ENCODE measurements at regions not wholly inside any gene's neighbourhood (a gene's known extent, or its start where the extent isn't known, plus 50 kb on each side); places are given as distances from the start of the nearest gene placed in this dataset.

DNA sequence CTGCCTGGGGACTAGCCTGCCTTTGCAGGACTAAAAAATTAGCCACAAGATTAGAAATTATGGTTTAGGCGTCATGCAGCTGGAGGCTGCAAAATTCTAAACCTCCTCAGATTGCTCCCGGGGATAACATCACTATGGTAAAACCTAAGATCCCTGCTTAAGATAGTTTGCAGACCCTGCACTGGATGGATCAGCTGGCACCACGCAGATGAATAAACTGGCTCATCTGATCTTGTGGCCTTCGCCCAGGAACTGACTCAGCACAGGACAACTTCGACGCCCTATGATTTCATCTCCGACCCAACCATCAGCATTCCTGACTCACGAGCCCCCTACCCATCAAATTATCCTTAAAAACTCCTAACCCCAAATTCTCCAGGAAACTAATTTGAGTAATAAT is 482.4 kb downstream of the SPRY1 start:
- no peak for DNase-seq (ENCODE audit: low spot score)

DNA sequence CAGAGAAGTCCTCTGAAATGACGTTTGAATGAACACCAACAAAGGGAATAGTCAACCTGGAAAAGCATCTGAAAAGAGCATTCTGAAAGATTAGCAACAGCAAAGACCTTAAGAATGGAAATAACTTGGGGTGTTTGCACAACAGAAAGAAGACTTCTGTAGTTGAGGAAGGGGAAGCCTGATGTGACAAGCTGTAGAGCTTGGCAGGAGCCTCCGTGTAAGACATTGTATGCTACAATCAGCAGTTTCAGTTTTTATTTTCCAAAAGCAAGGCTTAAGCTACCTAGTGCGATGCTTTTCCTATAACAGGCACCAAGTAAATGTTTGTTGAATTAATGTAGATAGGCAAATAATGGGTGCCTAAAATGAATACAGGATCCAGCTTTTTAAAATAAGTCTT is 484.0 kb downstream of the SPRY1 start:
- DNase-seq (ENCODE audit: low spot score), result no peak

DNA sequence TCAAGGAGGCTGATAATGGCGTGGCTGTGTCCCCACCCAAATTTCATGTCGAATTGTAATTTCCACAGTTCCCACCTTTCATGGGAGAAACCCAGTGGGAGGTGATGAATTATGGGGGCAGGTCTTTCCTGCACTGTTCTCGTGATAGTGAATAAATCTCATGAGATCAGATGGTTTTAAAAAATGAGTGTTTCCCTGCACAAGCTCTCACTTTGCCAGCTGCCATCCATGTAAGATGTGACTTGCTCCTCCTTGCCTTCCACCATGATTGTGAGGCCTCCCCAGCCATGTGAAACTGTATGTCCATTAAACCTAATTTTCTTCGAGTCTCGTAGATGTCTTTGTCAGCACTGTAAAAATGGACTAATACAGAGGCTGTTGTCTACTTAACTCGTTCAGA is 488.3 kb downstream of the SPRY1 start:
- DNase-seq (ENCODE audit: low spot score), result no peak

DNA sequence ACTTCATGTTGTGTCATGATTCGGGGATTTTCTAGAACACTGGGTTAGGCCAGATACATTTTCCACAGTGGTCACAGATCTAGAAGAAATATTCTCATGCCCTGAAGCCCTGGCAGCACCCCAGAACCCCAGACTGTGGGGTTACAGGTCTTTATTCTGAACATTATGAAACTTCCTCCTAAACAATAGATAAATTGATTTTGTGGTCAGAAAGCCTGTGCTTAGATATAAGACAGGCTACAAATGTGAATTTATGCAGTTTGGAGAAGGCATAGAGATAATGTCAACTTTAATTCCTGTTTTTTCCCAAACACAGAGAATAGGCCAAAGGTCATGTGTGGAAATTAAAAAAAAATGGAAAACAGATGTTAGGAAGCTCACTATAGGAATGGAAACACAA is 492.9 kb downstream of the SPRY1 start:
- no peak for DNase-seq (ENCODE audit: low spot score)

DNA sequence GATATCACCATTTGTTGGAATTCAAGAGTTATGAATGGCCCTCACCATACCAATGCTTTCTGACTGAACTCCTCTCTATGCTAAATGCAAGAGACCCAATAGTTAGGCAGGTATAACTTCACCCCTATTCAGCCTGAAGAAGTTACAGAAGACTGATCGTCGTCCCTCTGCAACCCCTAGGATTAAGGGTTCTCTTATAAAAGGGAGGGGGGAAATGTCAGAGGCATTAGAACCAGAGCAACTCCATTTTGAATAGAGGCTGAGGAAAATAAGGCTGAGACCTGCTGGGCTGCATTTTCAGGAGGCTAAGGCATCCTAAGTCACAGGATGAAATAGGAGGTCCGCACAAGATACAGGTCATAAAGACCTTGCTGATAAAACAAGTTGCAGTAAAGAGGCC is 494.3 kb downstream of the SPRY1 start:
- no peak for DNase-seq (ENCODE audit: low spot score)

DNA sequence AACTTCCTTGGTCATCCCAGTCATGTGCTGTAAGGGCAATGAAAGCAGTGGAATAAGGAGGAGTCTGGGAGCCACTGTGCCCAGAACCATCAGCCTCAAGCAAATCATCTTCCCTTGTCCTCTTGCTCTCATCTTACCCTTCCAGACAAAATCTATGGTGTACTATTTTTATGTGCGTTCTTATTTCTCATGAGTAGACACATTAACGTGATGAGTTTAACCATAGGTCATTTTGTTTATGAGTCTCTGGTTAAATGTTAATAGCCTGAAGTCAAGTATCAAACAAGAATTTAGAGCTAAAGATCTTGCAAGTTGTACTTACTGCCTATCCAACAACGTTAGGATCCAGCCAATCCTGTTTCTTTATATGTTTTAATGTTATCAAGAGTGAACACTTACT is 495.3 kb downstream of the SPRY1 start:
- DNase-seq (ENCODE audit: low spot score), result no peak

DNA sequence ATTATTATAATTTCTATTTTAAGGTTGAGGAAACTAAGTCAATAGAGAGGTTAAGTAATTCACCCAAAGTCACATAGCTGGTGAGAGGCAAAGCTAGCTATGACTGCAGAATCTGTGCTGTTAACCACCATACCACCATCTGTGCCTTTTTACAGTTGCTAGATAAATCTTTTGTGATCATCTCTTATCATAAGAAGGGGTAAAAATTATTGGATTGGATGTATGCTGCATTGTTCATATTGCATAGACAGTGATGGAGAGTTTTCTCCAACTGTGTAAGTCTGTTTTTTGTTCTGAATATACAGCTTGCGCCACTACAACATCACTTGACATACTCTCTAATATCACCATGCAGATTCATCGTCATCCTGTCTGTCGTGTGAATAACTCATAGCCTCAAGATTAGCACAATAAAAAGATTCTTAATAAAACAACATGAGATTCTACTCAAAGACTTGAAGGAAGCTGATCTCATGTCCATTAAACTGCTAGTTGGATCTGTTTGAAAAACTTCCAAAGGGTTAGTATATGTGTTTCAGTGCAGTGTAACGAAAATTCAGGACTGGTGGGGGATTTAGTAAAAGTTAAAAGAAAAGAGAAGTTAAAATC is 495.9 kb downstream of the SPRY1 start:
- DNase-seq (ENCODE audit: low spot score), result no peak

DNA sequence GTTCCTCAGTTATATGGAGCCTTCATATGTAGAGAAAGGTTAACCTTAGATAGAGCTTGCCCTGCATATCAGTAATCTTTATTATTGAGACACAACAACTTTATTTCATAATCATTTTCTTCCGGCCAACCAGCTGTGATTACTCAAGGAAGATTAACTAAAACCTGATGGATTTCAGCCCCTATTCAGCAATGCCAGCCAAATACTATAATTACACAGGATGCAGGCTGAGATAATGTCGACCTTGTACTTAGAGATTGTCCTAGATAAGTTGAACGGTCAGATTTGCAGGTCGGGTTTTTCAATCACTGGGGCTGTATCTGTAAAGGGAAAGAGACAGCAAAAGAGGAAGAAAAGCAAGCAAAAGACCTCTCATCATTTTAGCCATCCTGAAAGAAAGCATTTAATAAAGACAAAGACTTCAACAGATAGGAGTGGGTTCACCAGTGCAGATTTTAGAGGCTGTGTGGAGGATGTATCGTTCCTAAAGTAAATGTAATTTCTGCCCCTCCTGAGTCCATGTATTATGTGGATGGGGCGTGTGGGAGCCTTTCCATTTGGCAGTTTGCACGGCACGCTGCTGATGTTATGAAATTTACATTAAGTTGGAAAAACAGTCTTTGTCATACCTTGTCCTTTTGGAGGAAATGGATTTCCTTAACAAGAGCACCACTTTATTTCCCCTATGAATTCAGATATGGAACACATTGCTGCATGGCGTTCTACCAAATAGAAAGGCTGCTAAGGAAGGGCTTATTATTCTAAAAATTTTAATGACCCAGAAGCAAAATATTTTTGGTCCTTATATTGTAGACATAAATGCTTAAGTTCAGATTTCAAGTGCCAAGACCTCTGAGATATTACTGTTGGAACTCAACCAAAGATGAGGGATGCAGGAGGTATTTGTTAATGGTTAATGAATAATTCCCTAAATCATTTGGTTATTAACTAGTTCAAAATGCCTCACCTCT is 496.7 kb downstream of the SPRY1 start:
- no peak for DNase-seq (ENCODE audit: low spot score)

DNA sequence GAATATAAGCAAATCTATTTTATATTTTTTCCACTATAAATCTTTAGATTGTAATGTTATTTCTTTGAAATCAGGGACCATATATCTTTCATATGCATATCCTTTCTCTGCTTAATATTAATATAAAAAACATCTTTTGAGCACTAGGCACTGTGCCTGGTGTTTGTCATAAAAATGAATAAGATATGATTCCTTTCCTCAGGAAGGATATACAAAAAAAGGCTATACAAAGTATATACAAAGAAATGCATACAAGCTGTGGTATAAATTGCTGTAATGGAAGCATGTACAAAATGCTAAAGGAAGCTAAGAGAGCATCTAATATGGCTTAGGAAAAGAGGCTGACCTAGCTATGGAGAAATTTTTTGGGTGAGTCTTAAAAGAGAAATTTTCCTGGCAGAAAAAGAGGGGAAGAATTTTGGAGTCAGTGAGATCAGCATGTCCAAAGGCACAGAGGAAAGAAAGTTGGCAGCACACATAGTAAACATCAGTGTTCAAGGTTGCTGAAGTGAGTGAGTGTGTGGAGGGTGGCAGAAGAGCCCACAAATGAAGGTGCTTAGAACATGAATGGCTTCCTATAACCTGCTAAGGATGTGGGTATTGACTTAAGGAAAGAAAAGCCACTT is 500.0 kb downstream of the SPRY1 start:
- DNase-seq (ENCODE audit: low spot score), result no peak

DNA sequence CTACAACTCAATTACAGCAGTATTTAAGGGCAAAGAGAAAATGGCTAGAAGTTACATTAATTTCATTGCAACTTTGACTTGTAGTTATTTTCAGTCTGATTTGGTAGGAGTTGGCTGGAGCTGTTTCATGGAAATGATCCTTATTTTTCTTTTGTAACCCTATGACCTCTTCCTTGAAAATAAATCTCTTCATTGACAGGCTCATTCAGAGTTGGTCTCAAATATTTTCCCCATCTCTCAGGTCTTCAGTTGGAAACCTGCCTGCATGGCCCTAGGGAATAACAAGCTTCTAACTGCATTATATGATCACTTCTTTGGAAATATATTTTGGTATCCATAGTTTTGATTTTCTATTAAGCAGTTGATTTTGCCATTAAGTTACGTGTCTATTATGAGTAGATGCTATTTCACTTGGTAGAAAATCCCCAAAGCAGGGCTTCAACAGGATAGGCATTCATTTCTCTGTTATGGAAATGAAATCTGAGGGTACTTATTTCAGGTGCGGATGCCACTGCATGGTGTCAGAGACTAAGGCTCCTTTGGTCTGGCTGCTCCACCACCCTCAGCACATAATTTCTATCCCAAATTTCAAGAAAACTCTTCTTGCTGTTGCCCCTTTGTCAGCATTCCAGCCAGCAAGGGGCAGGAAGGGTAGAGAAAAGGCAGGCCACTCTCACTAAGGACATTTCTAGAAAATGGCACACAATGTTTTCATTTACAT is 502.5 kb downstream of the SPRY1 start:
- DNase-seq (ENCODE audit: low spot score), result no peak

DNA sequence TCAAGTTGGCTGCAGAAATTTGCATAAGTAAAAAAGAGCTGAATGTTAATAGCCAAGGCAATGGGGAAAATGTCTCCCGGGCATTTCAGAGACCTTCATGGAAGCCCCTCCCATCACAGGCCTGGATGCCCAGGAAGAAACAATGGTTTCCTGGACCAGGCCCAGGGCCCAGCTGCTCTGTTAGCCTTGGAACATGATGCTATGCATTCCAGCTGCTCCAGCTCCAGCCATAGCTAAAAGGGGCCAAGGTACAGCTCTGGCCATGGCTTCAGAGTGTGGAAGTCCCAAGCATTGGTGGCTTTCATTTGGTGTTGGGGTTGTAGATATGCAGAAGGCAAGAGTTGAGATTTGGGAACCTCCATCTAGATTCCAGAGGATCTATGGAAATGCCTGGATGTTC is 508.3 kb downstream of the SPRY1 start:
- DNase-seq (ENCODE audit: low spot score), result no peak

DNA sequence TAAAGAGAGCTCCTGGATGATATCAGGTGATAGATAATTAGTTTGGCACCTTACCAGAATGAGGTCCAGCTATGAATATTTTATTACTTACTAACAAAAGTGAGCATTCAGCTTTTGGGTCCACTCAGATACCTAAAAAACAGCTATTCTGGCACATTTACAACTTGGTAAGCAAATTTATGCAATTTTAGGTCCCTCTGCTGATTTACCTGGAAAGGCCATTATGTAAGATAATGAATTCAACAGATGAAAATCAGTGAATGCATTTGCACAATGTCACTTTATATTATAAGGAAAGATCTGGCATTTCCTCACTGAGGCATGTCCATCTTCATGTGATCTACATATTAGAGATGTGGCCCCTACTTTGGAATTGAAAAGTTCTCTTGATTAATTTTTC is 517.0 kb downstream of the SPRY1 start:
- DNase-seq (ENCODE audit: low spot score), result no peak

DNA sequence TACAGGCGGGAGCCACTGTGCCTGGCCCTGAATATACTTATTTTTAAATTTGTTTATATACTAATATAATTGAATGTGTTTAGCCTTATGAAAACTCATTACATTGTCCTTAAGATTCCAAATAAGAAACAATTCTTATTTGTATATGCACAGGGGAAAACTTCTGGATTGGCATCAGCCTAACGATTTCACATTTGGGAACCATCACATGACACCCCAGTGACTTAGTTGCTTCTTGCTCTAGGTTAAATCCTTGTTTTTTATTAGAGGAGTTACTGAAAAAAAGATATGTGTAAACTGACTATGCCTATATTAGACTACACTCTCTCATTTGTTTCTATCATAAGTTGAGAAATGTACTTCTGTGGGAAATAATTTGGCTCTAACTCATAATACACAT is 520.2 kb downstream of the SPRY1 start:
- no peak for DNase-seq (ENCODE audit: low spot score)

DNA sequence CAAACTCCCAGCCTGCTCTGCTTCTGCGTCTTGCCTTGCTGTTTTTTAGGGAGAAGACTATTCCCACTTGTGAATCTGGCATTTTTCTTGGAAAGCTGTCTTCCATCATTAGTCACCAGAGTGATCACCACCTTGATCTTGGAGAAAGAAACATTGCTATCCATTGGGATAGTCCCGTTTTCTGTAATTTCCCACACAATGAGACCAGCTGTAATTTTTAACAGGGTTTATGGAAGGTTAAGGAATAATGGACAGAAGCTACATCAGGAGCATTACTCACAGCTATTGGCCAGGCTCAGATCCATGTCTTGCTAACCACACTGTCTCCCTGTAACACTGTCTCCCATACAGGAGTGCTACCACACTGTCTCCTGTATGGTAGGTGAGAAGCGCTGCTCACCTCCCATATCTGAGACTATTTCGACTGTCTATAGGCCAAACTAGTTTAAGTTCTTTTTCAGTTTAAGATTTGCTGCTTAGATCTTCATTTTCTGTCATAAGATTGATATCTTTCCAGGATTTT is 523.0 kb downstream of the SPRY1 start:
- DNase-seq (ENCODE audit: low spot score), result no peak

DNA sequence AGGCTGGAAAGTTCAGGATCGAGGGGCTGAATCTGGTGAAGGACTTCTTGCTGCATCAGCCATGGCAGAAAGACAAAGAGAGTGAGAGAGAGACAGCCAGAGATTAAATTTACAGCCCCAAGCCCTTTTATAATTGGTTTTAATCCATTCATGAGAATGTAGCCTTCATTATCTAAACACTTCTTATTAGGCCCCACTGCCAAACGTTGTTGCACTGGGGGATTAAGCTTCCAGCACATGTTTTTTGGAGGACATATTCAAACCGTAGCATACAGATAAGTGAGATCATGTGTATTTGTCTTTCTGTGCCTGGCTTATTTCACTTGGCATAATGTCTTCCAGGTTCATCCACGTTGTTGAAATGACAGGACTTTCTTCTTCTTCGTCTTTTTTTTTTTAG is 524.7 kb downstream of the SPRY1 start:
- DNase-seq (ENCODE audit: low spot score), result no peak

DNA sequence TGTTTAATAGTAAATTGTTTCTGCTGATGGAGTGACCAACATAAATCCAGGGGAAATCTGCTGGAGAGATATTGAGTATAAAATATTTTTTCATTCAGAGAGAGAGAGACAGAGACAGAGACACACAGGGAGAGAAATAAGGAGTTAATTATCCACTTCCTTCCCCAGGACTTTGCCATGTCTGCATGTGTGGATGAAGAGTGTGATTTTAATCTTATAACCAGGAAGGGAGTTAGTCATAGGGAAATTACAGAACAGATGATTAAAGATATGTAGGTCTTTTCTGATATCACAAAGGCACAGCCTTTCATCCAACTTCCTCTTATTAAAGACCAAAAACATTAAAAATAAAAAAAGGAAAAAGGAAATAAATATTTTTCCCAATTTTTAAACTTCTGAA is 526.3 kb downstream of the SPRY1 start:
- DNase-seq (ENCODE audit: low spot score), result no peak

DNA sequence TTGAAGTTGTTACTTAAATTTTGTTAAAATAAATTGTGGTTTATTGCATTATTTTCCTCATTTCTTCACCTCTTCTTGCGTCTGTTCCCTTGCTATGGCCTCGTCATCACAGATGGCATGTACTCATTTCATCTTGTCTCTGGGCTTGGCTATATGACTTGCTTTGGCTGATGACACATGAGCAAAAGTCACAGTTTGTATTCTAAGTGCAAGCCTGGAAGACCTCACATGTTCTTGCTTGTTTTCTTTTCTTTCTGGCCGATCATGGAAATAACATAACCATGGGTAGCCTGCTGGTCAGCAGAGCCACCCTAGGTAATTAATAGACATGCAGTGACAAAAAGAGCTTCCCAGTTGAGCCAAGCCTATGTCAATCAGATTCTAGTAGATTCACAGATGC is 527.9 kb downstream of the SPRY1 start:
- DNase-seq (ENCODE audit: low spot score), result no peak

DNA sequence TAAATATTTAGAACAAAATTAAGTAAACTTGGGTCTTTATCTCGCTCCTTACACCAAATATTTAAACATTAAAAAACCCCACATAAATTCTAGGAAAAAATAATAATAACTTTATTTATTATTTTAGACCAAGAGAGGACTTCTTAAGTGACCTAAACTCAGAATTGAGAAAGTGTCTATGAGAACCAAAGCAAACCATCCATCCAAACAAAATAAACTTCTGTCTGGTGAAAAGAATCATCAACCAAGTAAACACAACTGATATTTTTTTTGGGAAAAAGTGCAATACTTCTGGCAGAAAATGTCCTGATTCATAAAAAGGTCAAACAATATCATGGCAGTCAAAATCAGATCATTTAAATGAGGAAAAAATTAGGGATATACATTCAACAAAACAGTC is 533.0 kb downstream of the SPRY1 start:
- no peak for DNase-seq (ENCODE audit: low spot score)

DNA sequence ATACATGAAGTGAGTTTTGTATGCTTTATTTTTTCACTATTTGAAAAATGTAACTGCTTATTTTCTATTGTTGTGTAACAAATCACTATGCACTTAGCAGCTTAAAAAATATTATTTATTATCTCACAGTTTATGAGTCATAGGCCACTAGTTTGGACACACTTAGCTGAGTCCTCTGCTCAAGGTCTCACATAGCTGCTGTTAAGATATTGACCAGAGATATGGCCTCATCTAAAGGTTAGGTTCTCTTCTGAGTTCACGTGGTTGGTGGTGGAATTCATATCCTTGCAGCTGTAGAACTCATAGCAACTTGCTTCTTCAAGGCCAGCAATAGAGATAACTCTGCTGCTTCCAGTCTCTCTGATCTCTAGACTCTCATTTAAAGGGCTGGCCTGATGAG is 534.4 kb downstream of the SPRY1 start:
- DNase-seq (ENCODE audit: low spot score), result no peak

DNA sequence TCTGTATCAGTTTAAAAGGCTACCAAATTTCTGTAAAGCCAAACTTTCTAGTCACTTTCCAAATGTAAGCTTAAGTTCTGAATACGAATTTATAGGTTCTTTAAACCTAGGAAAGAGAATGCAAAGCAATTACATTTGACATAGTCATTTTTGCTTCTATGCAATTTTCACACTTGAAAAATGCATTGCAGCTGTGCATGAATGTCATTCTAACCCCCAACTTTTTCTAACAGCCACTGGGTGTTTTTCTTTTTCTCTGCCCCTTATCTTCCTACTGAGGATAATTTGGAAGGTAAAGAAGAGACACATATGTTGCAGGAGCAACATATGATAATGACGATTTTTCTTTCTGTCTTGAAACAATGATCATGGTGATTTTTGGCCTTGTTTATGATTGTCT is 537.5 kb downstream of the SPRY1 start:
- DNase-seq (ENCODE audit: low spot score), result no peak

DNA sequence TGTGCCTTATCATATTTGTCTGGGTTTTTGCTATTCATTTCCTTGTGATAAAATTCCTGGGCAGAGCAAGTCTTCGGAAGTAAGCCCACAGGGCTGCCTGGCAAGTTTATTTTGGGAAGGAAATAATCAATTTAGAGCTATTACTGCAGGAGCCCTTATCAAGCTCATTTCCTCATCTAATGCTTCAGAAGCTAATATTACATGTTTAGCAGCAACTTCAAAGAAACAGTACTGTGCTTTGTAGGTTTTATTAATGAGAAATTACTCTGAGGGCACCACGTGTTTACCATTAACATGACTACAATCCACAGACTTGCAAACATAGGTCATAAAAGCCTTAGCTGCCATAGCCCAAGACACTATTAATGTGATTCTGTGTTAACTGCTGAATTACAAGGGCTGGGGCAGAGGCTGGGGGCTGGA is 540.0 kb downstream of the SPRY1 start:
- no peak for DNase-seq (ENCODE audit: low spot score)

DNA sequence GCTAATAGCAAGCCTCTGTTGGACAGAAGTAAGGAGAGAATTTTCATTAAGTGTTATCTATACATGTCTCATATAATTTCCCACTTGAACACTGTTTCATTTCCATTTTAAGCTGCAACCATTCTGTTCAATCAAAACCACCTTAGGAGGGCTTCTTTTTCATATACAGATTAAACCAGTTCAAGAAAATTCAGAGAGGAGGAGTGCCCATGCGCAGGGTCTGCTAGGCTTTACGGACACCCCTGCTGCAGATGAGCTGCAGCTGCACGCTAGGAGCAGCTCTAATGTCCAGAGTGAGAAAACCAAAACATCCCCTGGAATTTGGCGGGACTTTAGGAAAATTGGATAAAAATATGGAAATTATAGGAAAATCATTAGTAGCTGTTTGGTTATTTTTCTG is 541.0 kb downstream of the SPRY1 start:
- no peak for DNase-seq (ENCODE audit: low spot score)
